ENCODE measurements at regions not wholly inside any gene's neighbourhood (a gene's known extent, or its start where the extent isn't known, plus 50 kb on each side); places are given as distances from the start of the nearest gene placed in this dataset.

DNA sequence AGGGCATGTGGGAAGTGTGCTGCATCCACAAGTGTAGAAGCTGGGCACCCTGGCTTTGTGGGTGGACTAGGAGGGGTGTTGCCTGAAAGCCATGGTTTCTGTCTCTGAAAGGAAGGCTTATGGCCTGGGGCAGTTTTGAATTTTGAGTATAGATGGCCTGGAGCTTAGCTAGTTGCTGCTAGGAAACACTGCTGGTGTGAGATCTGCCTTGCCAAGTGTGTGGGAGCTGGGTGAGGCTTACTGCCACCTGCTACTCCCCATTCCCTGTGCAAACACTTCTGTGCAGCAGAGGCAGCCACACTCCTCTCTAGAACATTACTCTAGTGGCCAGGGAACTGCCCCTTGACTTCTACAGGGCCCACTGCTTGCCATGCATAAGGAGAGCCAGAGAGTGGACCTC lies 831.7 kb upstream of the LRRTM1 start:
- TF ChIP-seq, protein P1, sequence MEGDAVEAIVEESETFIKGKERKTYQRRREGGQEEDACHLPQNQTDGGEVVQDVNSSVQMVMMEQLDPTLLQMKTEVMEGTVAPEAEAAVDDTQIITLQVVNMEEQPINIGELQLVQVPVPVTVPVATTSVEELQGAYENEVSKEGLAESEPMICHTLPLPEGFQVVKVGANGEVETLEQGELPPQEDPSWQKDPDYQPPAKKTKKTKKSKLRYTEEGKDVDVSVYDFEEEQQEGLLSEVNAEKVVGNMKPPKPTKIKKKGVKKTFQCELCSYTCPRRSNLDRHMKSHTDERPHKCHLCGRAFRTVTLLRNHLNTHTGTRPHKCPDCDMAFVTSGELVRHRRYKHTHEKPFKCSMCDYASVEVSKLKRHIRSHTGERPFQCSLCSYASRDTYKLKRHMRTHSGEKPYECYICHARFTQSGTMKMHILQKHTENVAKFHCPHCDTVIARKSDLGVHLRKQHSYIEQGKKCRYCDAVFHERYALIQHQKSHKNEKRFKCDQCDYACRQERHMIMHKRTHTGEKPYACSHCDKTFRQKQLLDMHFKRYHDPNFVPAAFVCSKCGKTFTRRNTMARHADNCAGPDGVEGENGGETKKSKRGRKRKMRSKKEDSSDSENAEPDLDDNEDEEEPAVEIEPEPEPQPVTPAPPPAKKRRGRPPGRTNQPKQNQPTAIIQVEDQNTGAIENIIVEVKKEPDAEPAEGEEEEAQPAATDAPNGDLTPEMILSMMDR (conservative IDR thresholded peaks at IDR 0.05; ENCODE audit: low read length): no peak
- TF ChIP-seq EZH2phosphoT487 (IDR thresholded peaks at IDR 0.05; ENCODE audit: borderline replicate concordance): no peak

Measured in Loucy (cell line).